ENCODE measurements at regions not wholly inside any gene's neighbourhood (a gene's known extent, or its start where the extent isn't known, plus 50 kb on each side); places are given as distances from the start of the nearest gene placed in this dataset.

DNA sequence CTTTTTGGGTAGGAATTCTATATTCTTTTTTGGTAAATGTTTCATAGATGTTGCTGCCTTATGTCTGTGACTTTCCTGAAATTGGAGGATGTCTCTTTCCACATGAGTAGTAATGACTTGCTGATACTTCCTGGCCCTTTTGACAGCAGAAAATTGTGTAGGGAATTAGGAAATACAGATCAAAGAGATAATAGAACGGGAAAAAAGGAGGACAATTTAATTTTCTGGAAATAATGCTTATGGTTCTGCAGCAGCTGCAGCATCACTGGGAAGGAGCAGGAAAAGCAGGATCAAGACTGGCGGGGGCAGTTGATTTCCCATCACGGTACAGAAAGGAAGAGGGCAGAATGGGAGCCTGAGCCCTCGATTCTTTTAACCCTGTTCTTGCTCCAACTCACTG lies 68.8 kb upstream of the PZP start:
- TF ChIP-seq, protein P1, sequence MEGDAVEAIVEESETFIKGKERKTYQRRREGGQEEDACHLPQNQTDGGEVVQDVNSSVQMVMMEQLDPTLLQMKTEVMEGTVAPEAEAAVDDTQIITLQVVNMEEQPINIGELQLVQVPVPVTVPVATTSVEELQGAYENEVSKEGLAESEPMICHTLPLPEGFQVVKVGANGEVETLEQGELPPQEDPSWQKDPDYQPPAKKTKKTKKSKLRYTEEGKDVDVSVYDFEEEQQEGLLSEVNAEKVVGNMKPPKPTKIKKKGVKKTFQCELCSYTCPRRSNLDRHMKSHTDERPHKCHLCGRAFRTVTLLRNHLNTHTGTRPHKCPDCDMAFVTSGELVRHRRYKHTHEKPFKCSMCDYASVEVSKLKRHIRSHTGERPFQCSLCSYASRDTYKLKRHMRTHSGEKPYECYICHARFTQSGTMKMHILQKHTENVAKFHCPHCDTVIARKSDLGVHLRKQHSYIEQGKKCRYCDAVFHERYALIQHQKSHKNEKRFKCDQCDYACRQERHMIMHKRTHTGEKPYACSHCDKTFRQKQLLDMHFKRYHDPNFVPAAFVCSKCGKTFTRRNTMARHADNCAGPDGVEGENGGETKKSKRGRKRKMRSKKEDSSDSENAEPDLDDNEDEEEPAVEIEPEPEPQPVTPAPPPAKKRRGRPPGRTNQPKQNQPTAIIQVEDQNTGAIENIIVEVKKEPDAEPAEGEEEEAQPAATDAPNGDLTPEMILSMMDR (IDR thresholded peaks at IDR 0.05; ENCODE audit: low read depth, low read length, missing input control), result no peak
- TF ChIP-seq, protein P2, sequence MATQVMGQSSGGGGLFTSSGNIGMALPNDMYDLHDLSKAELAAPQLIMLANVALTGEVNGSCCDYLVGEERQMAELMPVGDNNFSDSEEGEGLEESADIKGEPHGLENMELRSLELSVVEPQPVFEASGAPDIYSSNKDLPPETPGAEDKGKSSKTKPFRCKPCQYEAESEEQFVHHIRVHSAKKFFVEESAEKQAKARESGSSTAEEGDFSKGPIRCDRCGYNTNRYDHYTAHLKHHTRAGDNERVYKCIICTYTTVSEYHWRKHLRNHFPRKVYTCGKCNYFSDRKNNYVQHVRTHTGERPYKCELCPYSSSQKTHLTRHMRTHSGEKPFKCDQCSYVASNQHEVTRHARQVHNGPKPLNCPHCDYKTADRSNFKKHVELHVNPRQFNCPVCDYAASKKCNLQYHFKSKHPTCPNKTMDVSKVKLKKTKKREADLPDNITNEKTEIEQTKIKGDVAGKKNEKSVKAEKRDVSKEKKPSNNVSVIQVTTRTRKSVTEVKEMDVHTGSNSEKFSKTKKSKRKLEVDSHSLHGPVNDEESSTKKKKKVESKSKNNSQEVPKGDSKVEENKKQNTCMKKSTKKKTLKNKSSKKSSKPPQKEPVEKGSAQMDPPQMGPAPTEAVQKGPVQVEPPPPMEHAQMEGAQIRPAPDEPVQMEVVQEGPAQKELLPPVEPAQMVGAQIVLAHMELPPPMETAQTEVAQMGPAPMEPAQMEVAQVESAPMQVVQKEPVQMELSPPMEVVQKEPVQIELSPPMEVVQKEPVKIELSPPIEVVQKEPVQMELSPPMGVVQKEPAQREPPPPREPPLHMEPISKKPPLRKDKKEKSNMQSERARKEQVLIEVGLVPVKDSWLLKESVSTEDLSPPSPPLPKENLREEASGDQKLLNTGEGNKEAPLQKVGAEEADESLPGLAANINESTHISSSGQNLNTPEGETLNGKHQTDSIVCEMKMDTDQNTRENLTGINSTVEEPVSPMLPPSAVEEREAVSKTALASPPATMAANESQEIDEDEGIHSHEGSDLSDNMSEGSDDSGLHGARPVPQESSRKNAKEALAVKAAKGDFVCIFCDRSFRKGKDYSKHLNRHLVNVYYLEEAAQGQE (IDR thresholded peaks at IDR 0.05), result no peak
- TF ChIP-seq YY1 (IDR thresholded peaks at IDR 0.05) (no peak), TAF1 (conservative IDR thresholded peaks at IDR 0.05) (no peak), SP1 (IDR thresholded peaks at IDR 0.05) (no peak), FOXA1 (IDR thresholded peaks at IDR 0.05) (no peak), JUND (IDR thresholded peaks at IDR 0.05) (no peak), HNF4A (conservative IDR thresholded peaks at IDR 0.05) (no peak), GABPA (IDR thresholded peaks at IDR 0.05 in 1 of 2, conservative IDR thresholded peaks at IDR 0.05 in 1 of 2) (no peak)
- TF ChIP-seq, protein P3, sequence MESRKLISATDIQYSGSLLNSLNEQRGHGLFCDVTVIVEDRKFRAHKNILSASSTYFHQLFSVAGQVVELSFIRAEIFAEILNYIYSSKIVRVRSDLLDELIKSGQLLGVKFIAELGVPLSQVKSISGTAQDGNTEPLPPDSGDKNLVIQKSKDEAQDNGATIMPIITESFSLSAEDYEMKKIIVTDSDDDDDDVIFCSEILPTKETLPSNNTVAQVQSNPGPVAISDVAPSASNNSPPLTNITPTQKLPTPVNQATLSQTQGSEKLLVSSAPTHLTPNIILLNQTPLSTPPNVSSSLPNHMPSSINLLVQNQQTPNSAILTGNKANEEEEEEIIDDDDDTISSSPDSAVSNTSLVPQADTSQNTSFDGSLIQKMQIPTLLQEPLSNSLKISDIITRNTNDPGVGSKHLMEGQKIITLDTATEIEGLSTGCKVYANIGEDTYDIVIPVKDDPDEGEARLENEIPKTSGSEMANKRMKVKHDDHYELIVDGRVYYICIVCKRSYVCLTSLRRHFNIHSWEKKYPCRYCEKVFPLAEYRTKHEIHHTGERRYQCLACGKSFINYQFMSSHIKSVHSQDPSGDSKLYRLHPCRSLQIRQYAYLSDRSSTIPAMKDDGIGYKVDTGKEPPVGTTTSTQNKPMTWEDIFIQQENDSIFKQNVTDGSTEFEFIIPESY (IDR thresholded peaks at IDR 0.05), result no peak
- TF ChIP-seq, protein P4, sequence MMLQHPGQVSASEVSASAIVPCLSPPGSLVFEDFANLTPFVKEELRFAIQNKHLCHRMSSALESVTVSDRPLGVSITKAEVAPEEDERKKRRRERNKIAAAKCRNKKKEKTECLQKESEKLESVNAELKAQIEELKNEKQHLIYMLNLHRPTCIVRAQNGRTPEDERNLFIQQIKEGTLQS (IDR thresholded peaks at IDR 0.05), result no peak
- TF ChIP-seq, protein P5, sequence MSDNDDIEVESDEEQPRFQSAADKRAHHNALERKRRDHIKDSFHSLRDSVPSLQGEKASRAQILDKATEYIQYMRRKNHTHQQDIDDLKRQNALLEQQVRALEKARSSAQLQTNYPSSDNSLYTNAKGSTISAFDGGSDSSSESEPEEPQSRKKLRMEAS (IDR thresholded peaks at IDR 0.05), result no peak
